Activated T-helper 9 cell treated with anti-CD3 and anti-CD28 coated beads, Interleukin-2, amount 50 U/mL, for 16 hours (primary cell): ENCODE measurements at regions not wholly inside any gene's neighbourhood (a gene's known extent, or its start where the extent isn't known, plus 50 kb on each side); places are given as distances from the start of the nearest gene placed in this dataset.

ENCODE experiments used
- DNase-seq: peaks from one replicate; pipeline ENCODE4 v3.0.0-alpha.2; 2020; ENCODE audit warnings: low read depth

DNA sequence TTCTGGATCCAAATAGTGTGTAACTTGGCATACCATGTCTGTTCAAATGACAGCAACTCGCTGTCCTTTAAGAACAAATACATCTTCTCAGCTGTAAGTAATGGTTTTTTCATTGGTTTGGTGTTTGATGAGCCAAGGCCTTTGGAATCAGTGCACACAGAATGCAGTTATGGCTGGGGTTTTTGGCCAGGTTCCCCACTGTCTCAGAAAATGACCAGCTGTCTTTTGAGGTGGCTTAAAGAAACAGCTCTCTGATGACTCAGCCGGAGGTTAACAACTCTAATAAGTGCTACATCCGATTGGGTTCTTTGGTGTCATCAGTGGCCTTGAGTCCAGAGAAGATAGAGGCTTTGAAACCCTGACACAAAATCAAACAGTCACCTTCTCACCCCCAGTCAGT is 688.4 kb downstream of the REEP3 start:
- no peak for DNase-seq

- DNase-seq = no peak
Observed at GRCh38 chr10:64210211-64210610, 689.0 kb downstream of the REEP3 start.

DNA sequence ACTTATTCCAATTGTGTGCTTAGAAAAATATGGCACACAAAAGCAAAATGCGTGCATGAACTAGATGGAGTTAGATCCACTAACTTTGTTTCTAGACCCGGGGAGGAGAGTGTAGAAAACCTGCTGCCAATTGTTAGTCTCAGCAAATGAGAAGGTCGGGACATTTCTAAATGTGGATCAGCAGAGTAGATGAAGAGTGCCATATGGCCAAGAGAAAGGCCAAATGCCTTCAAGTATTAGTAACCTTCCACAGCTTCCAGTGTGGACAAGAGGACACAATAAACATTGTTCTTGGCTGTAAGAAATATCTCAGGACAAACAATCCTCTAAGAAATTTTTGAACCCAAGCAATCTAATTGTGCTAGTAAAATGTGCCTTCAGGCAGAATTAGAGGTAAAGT is 690.3 kb downstream of the REEP3 start:
- DNase-seq = no peak

DNA sequence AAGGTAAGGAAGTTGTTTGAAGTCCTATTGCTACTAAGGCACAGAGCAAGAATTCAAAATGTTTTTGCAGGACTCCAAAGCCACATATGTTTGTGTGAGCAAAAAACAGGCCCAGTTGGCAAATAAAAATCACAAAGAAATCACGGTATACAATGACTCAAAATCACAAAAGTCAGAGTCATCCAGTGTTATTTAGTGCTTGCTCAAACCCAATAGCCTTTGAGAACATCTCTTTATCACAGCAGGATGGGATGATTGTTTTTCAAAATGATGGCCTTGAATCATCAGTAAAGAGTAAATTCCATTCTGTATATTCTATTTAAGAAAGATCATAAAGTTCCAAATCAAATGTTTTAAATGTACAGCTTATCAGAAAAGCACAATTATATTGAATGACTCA is 693.9 kb downstream of the REEP3 start:
- no peak for DNase-seq

GRCh38 chr10:64219271-64220025 is 698.2 kb downstream of the REEP3 start:
- DNase-seq = no peak

DNA sequence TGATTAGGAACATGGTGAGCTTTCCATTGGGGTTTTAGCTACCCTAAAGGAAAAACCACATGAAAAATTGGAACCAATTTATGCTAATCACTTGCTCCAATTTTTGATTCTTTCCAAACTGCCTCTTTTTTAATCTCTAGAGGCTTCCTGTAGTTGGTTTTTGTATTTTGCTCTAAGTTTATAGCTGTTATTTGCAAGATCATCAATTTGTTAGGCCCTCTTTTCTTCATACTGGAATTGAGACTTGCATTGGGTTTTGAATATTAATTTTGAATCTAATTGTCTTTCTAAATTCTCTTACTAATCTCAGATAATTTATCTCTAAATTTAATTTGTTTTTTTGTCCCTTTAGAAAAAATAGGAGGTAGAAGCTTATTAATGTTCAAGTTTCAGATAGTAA is 713.3 kb downstream of the REEP3 start:
- DNase-seq = no peak

DNA sequence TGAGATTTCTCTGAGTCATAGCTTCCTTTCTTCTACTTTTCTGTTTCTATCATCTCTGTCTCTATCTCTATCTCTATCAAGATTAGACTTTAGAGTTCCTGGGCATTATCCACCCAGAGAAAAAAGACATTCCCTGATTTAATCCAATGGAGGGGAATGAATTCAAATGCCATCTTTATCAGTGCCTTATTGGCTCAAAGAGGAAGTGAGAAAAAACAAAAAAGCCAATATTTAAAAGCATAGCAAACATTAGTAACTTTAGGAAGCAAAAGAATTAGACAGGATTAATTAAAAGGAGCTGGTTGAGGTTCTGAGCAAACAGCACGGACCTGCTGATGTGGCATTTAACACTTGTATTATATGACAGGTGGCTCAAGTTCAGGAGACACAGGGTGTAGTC is 736.5 kb downstream of the REEP3 start:
- no peak for DNase-seq

- no peak for DNase-seq
Observed at GRCh38 chr10:64261092-64261491, 739.9 kb downstream of the REEP3 start.

DNA sequence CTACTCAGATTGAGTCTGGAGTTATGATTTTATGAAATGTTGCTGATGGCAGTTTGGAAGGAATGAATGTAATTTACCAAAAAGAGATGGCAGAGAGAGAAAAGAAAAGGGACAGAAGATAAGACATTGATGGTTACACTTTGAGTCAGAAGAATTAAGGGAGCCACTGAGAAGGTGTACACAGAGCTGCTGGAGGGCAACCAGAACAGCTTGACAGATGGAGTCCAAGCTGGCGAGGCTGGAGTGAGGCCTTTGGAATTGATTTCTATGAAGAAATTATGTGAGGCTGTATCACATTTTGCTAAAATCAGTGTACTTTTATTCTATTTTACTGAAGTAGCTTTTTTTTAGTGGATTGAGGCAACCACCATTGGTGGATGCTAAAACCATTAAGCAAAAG is 740.5 kb downstream of the REEP3 start:
- DNase-seq = no peak

- no peak for DNase-seq
Observed at GRCh38 chr10:64265961-64266360, 744.8 kb downstream of the REEP3 start.

- no peak for DNase-seq
Observed at GRCh38 chr10:64271508-64271907, 750.3 kb downstream of the REEP3 start.

- DNase-seq = no peak
Observed at GRCh38 chr10:64271983-64272382, 750.8 kb downstream of the REEP3 start.

GRCh38 chr10:64275001-64275400 is 753.8 kb downstream of the REEP3 start:
- no peak for DNase-seq

- no peak for DNase-seq
Observed at GRCh38 chr10:64275774-64276173, 754.6 kb downstream of the REEP3 start.

GRCh38 chr10:64277536-64277935 is 756.3 kb downstream of the REEP3 start:
- no peak for DNase-seq

DNA sequence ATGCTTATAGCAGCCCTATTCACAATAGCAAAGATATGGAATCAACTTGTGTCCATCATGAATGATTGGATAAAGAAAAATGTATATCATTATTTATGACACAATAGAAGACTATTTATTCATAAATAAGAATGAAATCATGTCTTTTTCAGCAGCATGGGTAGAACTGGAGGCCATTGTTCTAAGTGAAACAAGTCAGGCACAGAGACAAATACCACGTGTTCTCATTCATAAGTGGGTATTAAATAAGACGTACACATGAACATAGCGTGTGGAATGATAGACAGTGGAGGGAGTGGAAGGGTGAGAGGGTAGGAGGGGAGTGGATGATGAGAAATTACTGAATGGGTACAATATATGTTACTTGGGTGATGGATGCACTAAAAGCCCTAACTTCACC is 762.4 kb downstream of the REEP3 start:
- DNase-seq = no peak

- no peak for DNase-seq
Observed at GRCh38 chr10:64286533-64286932, 765.3 kb downstream of the REEP3 start.

GRCh38 chr10:64288404-64288803 is 767.2 kb downstream of the REEP3 start:
- DNase-seq = no peak

DNA sequence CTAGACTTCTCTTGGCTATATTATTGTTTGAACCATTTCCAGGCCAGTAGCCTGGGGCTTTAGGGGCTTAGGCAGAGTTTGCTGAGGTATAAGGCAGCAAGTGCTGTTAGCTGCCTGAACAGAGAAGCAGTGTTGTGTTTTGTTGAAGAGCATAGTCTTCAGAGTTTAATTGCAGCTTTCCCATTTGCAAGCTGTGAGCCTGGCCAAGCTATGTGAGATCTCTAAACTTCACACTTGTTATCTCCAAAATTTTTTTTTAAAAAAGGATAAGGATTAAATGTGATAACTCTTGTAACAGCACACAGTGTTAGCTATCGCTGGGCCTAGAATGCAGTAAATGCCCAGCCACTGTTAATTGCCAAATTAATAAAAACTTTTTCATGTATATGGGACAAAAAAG is 782.4 kb downstream of the REEP3 start:
- DNase-seq = no peak

DNA sequence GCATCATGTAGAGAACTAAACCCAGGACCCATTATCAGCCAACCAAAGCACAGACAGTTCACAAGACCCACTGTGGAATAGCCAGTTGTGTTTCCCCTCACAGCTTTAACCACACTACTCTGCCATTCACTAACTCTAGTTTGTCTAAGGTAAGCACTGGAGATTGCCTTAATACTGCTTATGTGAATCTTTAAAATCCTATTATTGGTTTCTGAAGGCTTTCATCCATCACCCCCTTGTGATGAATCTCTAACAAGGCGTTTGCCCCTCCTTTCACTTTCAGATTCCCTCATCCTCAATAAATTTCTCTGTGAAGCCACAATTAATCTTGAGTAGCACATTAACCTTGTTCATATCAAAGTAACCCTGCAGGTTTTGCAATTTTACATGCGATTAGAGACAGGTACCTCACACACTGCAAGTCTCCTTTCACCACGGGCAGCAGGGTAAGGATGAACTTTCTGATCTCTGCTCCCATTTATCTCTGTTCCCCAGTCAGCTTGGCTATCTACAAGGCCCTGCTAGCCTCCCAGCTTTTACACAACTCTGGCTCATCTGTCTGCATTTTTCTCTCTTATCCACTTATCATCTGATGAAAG is 785.6 kb downstream of the REEP3 start:
- DNase-seq = no peak

GRCh38 chr10:64312876-64313275 is 791.7 kb downstream of the REEP3 start:
- no peak for DNase-seq

- no peak for DNase-seq
Observed at GRCh38 chr10:64313967-64314366, 792.8 kb downstream of the REEP3 start.

GRCh38 chr10:64316416-64316815 is 795.2 kb downstream of the REEP3 start:
- no peak for DNase-seq

GRCh38 chr10:64316833-64317232 is 795.6 kb downstream of the REEP3 start:
- DNase-seq = no peak
